ENCODE measurements at regions not wholly inside any gene's neighbourhood (a gene's known extent, or its start where the extent isn't known, plus 50 kb on each side); places are given as distances from the start of the nearest gene placed in this dataset.

GRCh38 chr6:134754013-134754690 is 195.7 kb downstream of the ALDH8A1 start:
- TF ChIP-seq EZH2phosphoT487 (IDR thresholded peaks at IDR 0.05; ENCODE audit: insufficient read depth, low read depth), result no peak
- no peak for TF ChIP-seq EZH2 (IDR thresholded peaks at IDR 0.05; ENCODE audit: insufficient read depth, poor library complexity, severe bottlenecking)
